ENCODE measurements at regions not wholly inside any gene's neighbourhood (a gene's known extent, or its start where the extent isn't known, plus 50 kb on each side); places are given as distances from the start of the nearest gene placed in this dataset.

GRCh38 chr13:44243198-44243857, 130.3 kb upstream of the SERP2 start:
- peak; percentile 9 for DNase-seq (ENCODE audit: low read depth, low spot score)
- peaks cover 9% of the 10 kb centered on the region for H3K9me3 Mint-ChIP-seq
- H3K27me3 Mint-ChIP-seq (ENCODE audit: low read depth), result no peaks in the 10 kb centered on the region
- H3K27ac Mint-ChIP-seq (ENCODE audit: unreplicated experiment), result no peak overlapping the region
- H3K4me3 Mint-ChIP-seq, result peak overlapping the region; percentile 47
- peaks cover 36% of the 10 kb centered on the region for H3K4me1 Mint-ChIP-seq
- TF ChIP-seq CTCF (conservative IDR thresholded peaks at IDR 0.05), result peak; percentile 40
- peaks cover 6% of the 10 kb centered on the region for H3K36me3 Mint-ChIP-seq (ENCODE audit: low read depth)

- H3K4me1 Mint-ChIP-seq, result peaks cover 36% of the 10 kb centered on the region
Observed at GRCh38 chr13:44244288-44244687, 129.3 kb upstream of the SERP2 start.

GRCh38 chr13:44249431-44249836, 124.2 kb upstream of the SERP2 start:
- H3K36me3 Mint-ChIP-seq (ENCODE audit: low read depth), result no peaks in the 10 kb centered on the region
- no peaks in the 10 kb centered on the region for H3K27me3 Mint-ChIP-seq (ENCODE audit: low read depth)
- DNase-seq (ENCODE audit: low read depth, low spot score), result no peak
- H3K4me3 Mint-ChIP-seq, result no peak overlapping the region
- H3K4me1 Mint-ChIP-seq, result peaks cover 13% of the 10 kb centered on the region
- H3K9me3 Mint-ChIP-seq, result peaks cover 2% of the 10 kb centered on the region
- TF ChIP-seq CTCF (conservative IDR thresholded peaks at IDR 0.05), result no peak
- no peak overlapping the region for H3K27ac Mint-ChIP-seq (ENCODE audit: unreplicated experiment)

More at GRCh38 chr13:44244288-44244687, 129.3 kb upstream of the SERP2 start:
- Mint-ChIP-seq H3K4me3 (no peak overlapping the region), H3K9me3 (peaks cover 9% of the 10 kb centered on the region), H3K27ac (ENCODE audit: unreplicated experiment) (peak overlapping the region; percentile 40), H3K36me3 (ENCODE audit: low read depth) (peaks cover 6% of the 10 kb centered on the region), H3K27me3 (ENCODE audit: low read depth) (no peaks in the 10 kb centered on the region)
- no peak for TF ChIP-seq CTCF (conservative IDR thresholded peaks at IDR 0.05)
- no peak for DNase-seq (ENCODE audit: low read depth, low spot score)

GRCh38 chr13:44252938-44253337, 120.7 kb upstream of the SERP2 start:
- Mint-ChIP-seq H3K4me1 (peaks cover 9% of the 10 kb centered on the region), H3K36me3 (ENCODE audit: low read depth) (no peaks in the 10 kb centered on the region), H3K27ac (ENCODE audit: unreplicated experiment) (no peak overlapping the region), H3K9me3 (peaks cover 2% of the 10 kb centered on the region), H3K27me3 (ENCODE audit: low read depth) (no peaks in the 10 kb centered on the region), H3K4me3 (no peak overlapping the region)
- TF ChIP-seq CTCF (conservative IDR thresholded peaks at IDR 0.05), result no peak
- DNase-seq (ENCODE audit: low read depth, low spot score), result no peak

- DNase-seq (ENCODE audit: low read depth, low spot score), result no peak
- Mint-ChIP-seq H3K27ac (ENCODE audit: unreplicated experiment) (no peak overlapping the region), H3K4me1 (peaks cover 13% of the 10 kb centered on the region), H3K9me3 (peaks cover 2% of the 10 kb centered on the region), H3K4me3 (no peak overlapping the region), H3K27me3 (ENCODE audit: low read depth) (no peaks in the 10 kb centered on the region), H3K36me3 (ENCODE audit: low read depth) (no peaks in the 10 kb centered on the region)
- TF ChIP-seq CTCF (conservative IDR thresholded peaks at IDR 0.05), result no peak
Observed at GRCh38 chr13:44255771-44256364, 117.8 kb upstream of the SERP2 start.
